Immature natural killer cell (primary cell): ENCODE measurements at regions not wholly inside any gene's neighbourhood (a gene's known extent, or its start where the extent isn't known, plus 50 kb on each side); places are given as distances from the start of the nearest gene placed in this dataset.
"Not testable (repeated sequence)": the region's sequence is repeated elsewhere in the genome, so short reads cannot be mapped to it uniquely, and the experiment has no call there.

Experiments
- DNase-seq, 3 donors: peaks; one replicate each; pipeline ENCODE4 v3.0.0; 2022; ENCODE audit warnings: mixed read lengths in 1 of 3
- H3K27ac Mint-ChIP-seq, 6 donors: one replicate each; pipeline ENCODE4 v1.8.0; 2020; ENCODE audit warnings: mixed read lengths in 6 of 6, mild to moderate bottlenecking in 5 of 6, inconsistent platforms in 4 of 6, moderate library complexity in 3 of 6
- H3K27me3 Mint-ChIP-seq, 3 donors: one replicate each; pipeline ENCODE4 v1.8.0; 2020 to 2021; ENCODE audit warnings: low read depth in 3 of 3, mild to moderate bottlenecking in 3 of 3, mixed read lengths in 3 of 3, moderate library complexity in 3 of 3, inconsistent platforms in 1 of 3
- H3K36me3 Mint-ChIP-seq, 3 donors: one replicate each; pipeline ENCODE4 v1.8.0; 2020; ENCODE audit warnings: mixed read lengths in 3 of 3, inconsistent platforms in 2 of 3, mild to moderate bottlenecking in 2 of 3
- H3K4me1 Mint-ChIP-seq, 2 donors: one replicate each; pipeline ENCODE4 v1.8.0; 2020; ENCODE audit warnings: inconsistent platforms in 2 of 2, mild to moderate bottlenecking in 2 of 2, mixed read lengths in 2 of 2, moderate library complexity in 1 of 2
- H3K4me3 Mint-ChIP-seq, 5 donors: one replicate each; pipeline ENCODE4 v1.8.0; 2020; ENCODE audit warnings: mild to moderate bottlenecking in 5 of 5, mixed read lengths in 5 of 5, inconsistent platforms in 3 of 5, moderate library complexity in 3 of 5
- H3K9me3 Mint-ChIP-seq, 6 donors: one replicate each; pipeline ENCODE4 v1.8.0; 2020; ENCODE audit warnings: mild to moderate bottlenecking in 6 of 6, mixed read lengths in 6 of 6, inconsistent platforms in 4 of 6, moderate library complexity in 3 of 6

DNA sequence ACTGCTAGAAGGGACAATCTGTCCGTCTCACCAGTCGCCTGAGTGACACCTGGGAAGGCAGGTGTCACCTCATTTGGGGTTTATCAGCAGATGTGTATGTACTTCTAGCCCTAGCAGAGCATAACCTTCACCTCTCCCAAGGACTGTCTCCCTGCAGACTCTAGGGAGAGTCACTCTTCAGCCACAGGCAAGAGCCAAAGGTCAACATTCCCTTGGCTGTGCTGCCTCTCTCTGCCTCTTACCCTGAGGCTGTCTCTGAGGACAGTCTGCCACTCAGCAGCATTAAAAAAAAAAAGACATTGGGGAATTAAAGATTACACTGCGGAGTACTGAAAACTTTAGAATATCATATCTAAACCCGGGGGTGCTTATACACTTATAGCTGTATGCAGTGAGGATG, 377.7 kb upstream of the FZD8 start:
- Mint-ChIP-seq H3K36me3 (no peaks in the 10 kb centered on the region), H3K27ac (no peak overlapping the region), H3K27me3 (peaks cover 0 to 2% (median 0%) of the 10 kb centered on the region in 3 donors), H3K4me1 (no peaks in the 10 kb centered on the region), H3K4me3 (no peak overlapping the region), H3K9me3 (peaks cover 0 to 24% (median 3%) of the 10 kb centered on the region in 6 donors)
- no peak for DNase-seq

DNA sequence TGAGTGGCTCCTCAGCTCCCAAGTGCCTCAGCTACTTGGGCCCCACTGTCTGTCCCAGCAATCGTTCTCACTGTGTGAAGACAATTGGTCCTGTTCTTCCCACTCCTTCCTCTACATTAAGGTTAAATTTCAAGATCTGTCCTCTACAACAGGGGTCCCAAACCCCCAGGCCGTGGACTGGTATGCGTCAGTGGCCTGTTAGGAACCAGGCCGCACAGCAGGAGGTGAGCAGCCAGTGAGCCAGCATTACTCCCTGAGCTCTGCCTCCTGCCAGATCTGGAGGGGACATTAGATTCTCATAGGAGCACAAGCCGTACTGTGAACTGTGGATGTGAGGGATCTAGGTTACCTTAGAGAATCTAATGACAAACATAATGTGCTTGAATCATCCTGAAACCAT, 376.9 kb upstream of the FZD8 start:
- Mint-ChIP-seq H3K4me3 (no peak overlapping the region), H3K27me3 (peaks cover 0 to 2% (median 0%) of the 10 kb centered on the region in 3 donors), H3K4me1 (no peaks in the 10 kb centered on the region), H3K36me3 (no peaks in the 10 kb centered on the region), H3K9me3 (peaks cover 1 to 24% (median 5%) of the 10 kb centered on the region in 6 donors), H3K27ac (no peak overlapping the region)
- DNase-seq, result no peak

DNA sequence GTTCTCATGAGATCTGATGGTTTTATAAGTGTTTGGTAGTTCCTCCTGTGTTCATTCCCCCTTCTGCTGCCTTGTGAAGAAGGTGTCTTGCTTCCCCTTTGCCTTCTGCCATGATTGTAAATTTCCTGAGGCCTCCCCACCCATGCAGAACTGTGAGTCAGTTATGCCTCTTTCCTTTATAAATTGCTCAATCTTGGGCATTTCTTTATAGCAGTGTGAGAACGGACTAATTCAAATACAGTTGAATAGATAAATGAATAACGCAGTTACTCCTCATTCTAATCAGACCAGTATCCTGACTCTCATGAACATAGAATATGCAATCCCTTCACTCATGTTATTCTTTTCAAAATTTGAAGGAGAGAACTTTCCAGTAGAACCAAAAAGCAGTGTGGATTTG, 375.0 kb upstream of the FZD8 start:
- no peak overlapping the region for H3K27ac Mint-ChIP-seq
- H3K4me3 Mint-ChIP-seq, result no peak overlapping the region
- no peak for DNase-seq
- H3K36me3 Mint-ChIP-seq, result no peaks in the 10 kb centered on the region
- peaks cover 0 to 2% (median 0%) of the 10 kb centered on the region in 3 donors for H3K27me3 Mint-ChIP-seq
- H3K9me3 Mint-ChIP-seq, result peaks cover 2 to 18% (median 5%) of the 10 kb centered on the region in 6 donors
- no peaks in the 10 kb centered on the region for H3K4me1 Mint-ChIP-seq

DNA sequence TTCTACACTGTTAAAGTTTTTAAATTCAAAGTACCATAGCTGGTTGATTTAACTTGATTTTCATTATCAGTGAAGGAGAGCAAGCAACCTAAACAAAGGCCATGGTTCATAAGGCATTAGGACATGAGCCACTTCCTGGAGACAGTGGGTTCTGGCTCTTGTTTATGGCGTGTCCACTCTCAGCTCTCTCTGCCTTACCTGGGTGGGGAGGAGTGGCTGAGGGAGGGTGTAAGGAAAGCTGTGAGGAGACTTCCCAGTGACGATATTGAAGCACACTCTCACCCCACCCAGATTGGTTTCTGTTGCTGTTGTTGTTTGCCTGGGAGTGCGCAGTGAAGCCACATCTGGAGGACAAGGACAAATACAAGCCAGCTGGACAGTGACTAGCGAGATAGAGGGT, 365.3 kb upstream of the FZD8 start:
- no peak overlapping the region for H3K27ac Mint-ChIP-seq
- no peaks in the 10 kb centered on the region for H3K4me1 Mint-ChIP-seq
- peaks cover 0 to 2% (median 0%) of the 10 kb centered on the region in 3 donors for H3K27me3 Mint-ChIP-seq
- H3K9me3 Mint-ChIP-seq, result peaks cover 0 to 6% (median 4%) of the 10 kb centered on the region in 6 donors
- no peak overlapping the region for H3K4me3 Mint-ChIP-seq
- H3K36me3 Mint-ChIP-seq, result no peaks in the 10 kb centered on the region
- DNase-seq, result no peak

DNA sequence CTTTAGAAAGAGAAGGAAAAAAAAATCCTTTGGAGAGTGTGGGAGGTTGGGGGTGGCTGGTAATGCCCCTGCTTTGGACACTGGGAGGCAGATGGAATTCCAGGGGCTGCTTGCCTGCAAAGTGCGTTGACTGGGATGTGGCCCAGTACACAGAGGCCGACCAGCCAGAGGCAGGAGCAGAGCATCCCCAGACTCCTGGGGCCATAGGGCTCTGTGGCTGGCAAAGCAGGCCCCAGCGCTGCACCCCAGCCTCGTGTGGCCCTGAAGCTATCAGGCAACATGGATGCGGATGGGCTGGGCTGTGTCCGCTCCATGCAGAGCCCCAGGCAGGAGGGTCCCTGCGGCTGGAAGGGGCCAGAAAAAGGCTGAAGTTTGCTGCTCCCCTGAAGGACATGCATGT, 361.6 kb upstream of the FZD8 start:
- DNase-seq, result no peak
- Mint-ChIP-seq H3K36me3 (no peaks in the 10 kb centered on the region), H3K4me3 (no peak overlapping the region), H3K9me3 (peaks cover 0 to 9% (median 3%) of the 10 kb centered on the region in 6 donors), H3K27me3 (peaks cover 0 to 1% (median 0%) of the 10 kb centered on the region in 3 donors), H3K27ac (no peak overlapping the region), H3K4me1 (no peaks in the 10 kb centered on the region)

DNA sequence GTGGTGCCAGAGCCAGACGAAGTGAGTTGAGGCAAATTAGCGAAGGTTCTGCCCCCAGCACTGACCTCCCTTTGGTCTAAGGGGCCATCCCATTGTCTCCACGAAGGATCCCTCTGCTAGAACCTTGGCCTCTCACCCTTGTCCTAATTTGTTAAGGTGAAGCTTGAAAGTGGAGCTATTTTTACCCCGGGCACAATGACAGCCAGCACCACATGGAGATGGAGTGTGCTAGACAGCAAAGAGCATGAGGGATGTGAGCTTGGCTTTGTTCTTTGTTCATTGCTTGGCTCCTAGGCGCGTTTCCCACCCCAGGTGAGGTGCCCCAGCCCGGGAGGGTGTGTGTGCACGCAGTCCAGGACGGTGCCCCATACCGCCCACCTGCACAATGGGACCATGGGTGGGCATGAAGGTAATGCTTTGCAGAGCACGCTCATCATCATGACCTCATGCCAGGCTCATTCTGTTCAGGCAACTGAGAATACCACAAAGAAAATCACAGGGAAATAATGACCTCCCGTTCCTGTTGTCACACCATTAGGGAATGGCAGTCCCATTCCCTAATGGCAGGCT, 361.0 kb upstream of the FZD8 start:
- H3K9me3 Mint-ChIP-seq, result peaks cover 0 to 11% (median 3%) of the 10 kb centered on the region in 6 donors
- H3K4me3 Mint-ChIP-seq, result no peak overlapping the region
- no peak for DNase-seq
- H3K36me3 Mint-ChIP-seq, result no peaks in the 10 kb centered on the region
- H3K27ac Mint-ChIP-seq, result no peak overlapping the region
- H3K4me1 Mint-ChIP-seq, result no peaks in the 10 kb centered on the region
- H3K27me3 Mint-ChIP-seq, result peaks cover 0 to 1% (median 0%) of the 10 kb centered on the region in 3 donors

DNA sequence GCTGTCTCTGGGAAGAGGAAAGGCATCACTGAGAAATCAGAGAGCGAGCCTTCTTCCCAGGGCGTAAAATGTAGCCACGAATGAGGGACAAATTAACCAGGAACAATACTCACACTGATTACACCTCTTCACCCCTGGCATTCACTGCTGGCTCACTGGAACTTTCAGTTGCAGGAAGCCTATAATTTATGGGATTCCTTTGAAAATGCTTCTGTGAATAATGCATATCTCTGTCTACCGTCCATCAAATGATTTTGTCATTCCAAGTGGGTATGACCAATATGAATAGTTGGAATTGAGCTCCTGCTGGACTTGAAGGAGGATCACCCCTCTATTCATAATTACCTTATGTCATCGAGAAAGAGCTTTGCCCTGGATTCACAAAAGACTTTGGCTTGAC, 360.3 kb upstream of the FZD8 start:
- H3K4me1 Mint-ChIP-seq, result no peaks in the 10 kb centered on the region
- no peaks in the 10 kb centered on the region for H3K36me3 Mint-ChIP-seq
- H3K9me3 Mint-ChIP-seq, result peaks cover 0 to 11% (median 3%) of the 10 kb centered on the region in 6 donors
- no peak overlapping the region for H3K27ac Mint-ChIP-seq
- H3K4me3 Mint-ChIP-seq, result no peak overlapping the region
- no peak for DNase-seq
- H3K27me3 Mint-ChIP-seq, result peaks cover 0 to 1% (median 0%) of the 10 kb centered on the region in 3 donors

DNA sequence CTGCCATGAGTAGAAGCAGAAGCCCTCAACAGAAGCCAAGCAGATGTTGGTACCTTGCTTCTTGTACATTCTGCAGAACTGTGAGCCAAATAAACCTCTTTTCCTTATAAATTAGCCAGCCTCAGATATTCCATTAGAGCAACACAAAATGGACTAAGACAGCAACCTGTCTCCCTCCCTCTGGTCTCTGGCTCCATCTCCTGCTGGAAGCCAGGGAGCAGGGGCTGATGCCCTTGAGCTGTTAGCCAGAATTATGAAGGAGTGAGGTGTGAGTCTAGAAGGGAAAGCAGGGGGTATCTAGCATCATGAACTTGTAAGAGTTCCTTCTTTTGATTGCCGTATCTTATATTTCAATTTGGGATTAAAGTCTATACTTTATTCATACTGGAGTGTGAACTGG, 358.7 kb upstream of the FZD8 start:
- H3K36me3 Mint-ChIP-seq, DNase-seq, H3K4me3 Mint-ChIP-seq, H3K27ac Mint-ChIP-seq, H3K27me3 Mint-ChIP-seq, H3K4me1 Mint-ChIP-seq: not testable (repeated sequence)
- H3K9me3 Mint-ChIP-seq, result peaks cover 0 to 14% (median 3%) of the 10 kb centered on the region in 6 donors

DNA sequence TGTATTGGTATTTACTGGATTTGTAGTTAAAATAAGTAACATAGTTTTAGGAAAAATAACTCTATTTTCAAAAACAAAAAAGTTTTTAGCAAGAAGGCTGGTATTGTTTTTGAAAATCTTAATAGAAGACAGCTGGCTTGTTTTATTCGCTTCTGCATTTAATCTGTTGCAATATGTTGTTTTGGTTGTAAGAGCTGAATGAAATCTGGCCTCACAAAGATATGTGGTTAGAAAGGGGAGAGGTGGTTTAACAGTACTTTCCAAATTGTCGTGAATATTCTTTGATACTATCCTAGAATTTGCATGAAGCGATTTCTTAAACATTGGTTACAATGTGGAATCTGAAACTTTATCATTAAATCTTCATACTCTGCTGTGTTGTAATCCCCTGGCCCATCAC, 355.9 kb upstream of the FZD8 start:
- DNase-seq, result no peak
- Mint-ChIP-seq H3K9me3 (peaks cover 0 to 16% (median 2%) of the 10 kb centered on the region in 6 donors), H3K4me3 (no peak overlapping the region), H3K4me1 (no peaks in the 10 kb centered on the region), H3K27me3 (peaks cover 0 to 1% (median 0%) of the 10 kb centered on the region in 3 donors), H3K36me3 (no peaks in the 10 kb centered on the region), H3K27ac (no peak overlapping the region)

DNA sequence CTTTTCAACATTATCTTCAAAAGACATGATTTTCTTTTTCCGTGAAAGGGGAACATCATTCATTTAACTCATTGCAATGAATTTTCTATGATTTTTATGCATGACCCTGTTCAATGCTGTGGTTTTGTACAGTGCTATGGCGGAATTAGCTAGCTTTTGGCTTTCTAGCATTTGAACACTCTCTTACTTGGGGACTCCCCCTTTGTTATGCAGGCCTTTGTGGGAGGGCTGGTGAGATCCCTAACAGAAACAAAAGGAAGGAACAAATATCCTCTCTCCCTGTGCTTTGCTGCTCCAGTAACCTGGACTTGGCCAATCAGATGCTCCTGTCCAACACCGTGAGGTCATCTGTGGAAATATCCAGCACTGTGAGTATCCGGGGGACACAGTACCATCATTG, 353.4 kb upstream of the FZD8 start:
- Mint-ChIP-seq H3K36me3 (no peaks in the 10 kb centered on the region), H3K4me3 (no peak overlapping the region), H3K27me3 (peaks cover 0 to 1% (median 0%) of the 10 kb centered on the region in 3 donors), H3K27ac (no peak overlapping the region), H3K4me1 (no peaks in the 10 kb centered on the region), H3K9me3 (peaks cover 0 to 16% (median 0%) of the 10 kb centered on the region in 6 donors)
- no peak for DNase-seq

DNA sequence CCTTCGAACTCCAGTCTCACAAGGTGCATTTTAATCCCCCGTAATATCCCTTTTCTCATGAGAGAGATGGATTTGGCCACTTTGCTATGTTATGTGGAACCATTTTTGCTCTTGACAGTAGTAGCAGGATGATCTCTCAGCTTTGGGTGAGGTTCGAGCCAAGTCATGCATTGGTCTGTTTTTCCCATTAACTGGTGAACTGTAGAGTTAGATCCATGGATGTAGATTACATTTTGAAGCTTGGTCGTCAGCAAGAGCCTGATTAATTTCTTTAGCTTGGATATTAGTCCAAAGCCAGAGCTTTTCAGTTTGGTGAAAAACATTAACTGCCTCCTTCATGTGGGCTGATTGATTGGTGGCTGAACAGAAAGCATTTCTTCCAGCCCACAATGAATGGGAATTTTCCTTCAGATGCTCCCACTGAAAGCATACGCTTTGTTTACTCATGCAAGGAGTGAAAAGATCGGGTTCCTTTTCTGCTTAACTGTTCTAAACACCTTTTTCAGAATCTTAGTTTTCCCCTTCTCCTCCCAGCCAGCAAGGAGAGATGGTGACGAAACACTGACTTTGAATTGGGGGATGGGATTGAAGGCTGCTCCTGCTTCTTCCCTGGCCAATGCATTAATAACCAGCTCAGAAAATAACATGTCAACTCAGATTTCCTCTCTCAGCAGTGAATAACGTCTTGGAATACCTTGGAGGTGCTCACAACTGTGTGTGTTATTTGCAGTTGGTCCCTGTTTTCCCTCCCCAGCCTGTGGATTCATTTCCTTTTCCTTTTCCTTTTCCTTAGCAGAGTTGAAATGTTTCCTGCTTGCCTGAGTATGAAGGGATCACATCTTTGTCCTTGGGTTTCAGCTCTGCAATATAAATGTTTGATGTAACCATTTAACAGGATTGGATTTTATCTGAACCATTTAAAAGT, 351.8 kb upstream of the FZD8 start:
- H3K27ac Mint-ChIP-seq, result no peak overlapping the region
- H3K36me3 Mint-ChIP-seq, result no peaks in the 10 kb centered on the region
- no peaks in the 10 kb centered on the region for H3K4me1 Mint-ChIP-seq
- DNase-seq, result no peak
- no peak overlapping the region for H3K4me3 Mint-ChIP-seq
- H3K9me3 Mint-ChIP-seq, result peaks cover 0 to 15% (median 3%) of the 10 kb centered on the region in 6 donors
- no peaks in the 10 kb centered on the region for H3K27me3 Mint-ChIP-seq

DNA sequence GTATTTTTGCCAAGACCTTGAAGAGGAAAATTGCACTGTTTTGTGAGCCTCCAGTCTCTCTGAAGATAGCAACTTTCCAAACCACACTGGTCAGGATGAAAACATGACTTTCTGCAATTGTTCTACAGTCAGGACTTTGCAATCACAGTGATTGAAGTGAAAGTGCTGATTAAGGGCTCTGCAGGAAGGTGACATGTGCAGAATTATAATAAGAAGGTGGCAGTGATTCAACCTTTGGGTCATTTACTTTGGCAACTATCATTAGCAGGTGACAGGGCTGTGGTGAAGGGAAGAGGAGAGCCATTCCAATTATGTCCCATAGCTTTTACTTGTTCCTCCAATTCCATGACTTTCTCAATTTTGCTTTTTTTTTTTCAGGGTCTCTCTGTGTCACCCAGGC, 350.0 kb upstream of the FZD8 start:
- no peaks in the 10 kb centered on the region for H3K4me1 Mint-ChIP-seq
- no peak for DNase-seq
- H3K9me3 Mint-ChIP-seq, result peaks cover 0 to 11% (median 3%) of the 10 kb centered on the region in 6 donors
- H3K4me3 Mint-ChIP-seq, result no peak overlapping the region
- H3K27me3 Mint-ChIP-seq, result no peaks in the 10 kb centered on the region
- no peak overlapping the region for H3K27ac Mint-ChIP-seq
- no peaks in the 10 kb centered on the region for H3K36me3 Mint-ChIP-seq

DNA sequence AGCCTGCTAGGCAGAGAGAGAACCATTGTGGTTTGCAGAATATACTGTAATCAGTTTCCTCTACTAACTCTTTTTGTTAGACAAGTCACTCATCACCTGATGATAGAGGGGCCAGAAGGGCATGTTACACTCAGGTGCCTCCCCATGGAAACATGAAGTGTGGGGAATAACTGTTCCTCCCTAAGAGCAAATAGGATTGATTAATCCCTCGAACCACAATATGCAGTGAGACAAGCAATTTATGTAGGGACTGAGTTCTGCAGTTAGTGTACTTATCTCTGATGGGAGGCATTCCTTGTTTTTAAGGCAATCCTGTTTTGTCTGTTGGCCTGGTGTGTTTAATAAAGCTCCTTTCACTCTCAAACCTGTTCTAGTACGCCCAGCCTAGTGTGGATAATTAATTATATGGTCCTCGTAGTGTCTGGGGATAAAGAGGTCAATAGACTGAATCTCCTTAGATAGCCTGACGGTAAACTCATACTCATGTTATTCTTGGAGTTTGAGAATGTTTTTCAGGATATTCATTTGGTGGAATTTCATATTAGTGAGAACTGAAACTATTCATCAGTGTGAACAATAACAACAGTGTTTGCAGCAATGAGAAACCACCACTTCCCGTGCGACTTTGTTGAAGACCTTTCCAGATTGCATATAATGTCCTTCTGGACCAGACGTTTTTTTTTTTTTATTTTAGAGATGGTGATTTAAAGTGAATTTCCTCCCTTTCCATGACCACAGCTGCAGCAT, 344.8 kb upstream of the FZD8 start:
- Mint-ChIP-seq H3K4me1 (no peaks in the 10 kb centered on the region), H3K36me3 (no peaks in the 10 kb centered on the region), H3K9me3 (peaks cover 2 to 19% (median 10%) of the 10 kb centered on the region in 6 donors), H3K27ac (no peak overlapping the region), H3K4me3 (no peak overlapping the region), H3K27me3 (peaks cover 0 to 1% (median 0%) of the 10 kb centered on the region in 3 donors)
- DNase-seq, result no peak

DNA sequence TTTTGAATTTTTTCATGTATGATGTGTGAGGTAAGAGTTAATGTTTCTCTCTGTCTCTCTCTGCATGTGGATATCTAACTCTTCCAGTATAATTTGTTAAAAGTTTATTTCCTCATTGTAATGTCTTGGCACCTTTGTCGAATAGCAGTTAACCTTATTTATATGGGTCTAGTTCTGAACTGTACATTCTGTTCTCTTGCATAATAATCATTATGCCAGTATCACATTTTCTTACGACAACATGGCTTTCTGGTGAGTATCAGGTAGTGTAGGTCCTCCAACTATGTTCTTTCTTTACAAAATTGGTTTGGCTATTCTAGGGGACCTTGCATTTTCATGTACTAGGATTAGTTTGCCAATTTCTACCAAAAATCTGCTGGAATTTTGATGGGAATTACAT, 337.0 kb upstream of the FZD8 start:
- H3K4me3 Mint-ChIP-seq, result no peak overlapping the region
- peaks cover 0 to 3% (median 0%) of the 10 kb centered on the region in 3 donors for H3K27me3 Mint-ChIP-seq
- H3K9me3 Mint-ChIP-seq, result peaks cover 0 to 23% (median 4%) of the 10 kb centered on the region in 6 donors
- H3K36me3 Mint-ChIP-seq, result no peaks in the 10 kb centered on the region
- no peak for DNase-seq
- no peak overlapping the region for H3K27ac Mint-ChIP-seq
- no peaks in the 10 kb centered on the region for H3K4me1 Mint-ChIP-seq
